GM18526 (cell line): ENCODE measurements at regions not wholly inside any gene's neighbourhood (a gene's known extent, or its start where the extent isn't known, plus 50 kb on each side); places are given as distances from the start of the nearest gene placed in this dataset.

Source experiments
- POLR2A ChIP-seq: IDR thresholded peaks from 3 replicates; pipeline ENCODE4 v1.6.1; 2011; ENCODE audit not compliant: insufficient read length; ENCODE audit errors: extremely low read depth

- TF ChIP-seq POLR2A, result no peak
Observed at GRCh38 chr1:234869182-234870019, 259.2 kb downstream of the TOMM20 start.

GRCh38 chr1:234868296-234869147 is 258.5 kb upstream of the IRF2BP2 start:
- no peak for TF ChIP-seq POLR2A

GRCh38 chr1:234866007-234866866 is 256.3 kb upstream of the IRF2BP2 start:
- no peak for TF ChIP-seq POLR2A

DNA sequence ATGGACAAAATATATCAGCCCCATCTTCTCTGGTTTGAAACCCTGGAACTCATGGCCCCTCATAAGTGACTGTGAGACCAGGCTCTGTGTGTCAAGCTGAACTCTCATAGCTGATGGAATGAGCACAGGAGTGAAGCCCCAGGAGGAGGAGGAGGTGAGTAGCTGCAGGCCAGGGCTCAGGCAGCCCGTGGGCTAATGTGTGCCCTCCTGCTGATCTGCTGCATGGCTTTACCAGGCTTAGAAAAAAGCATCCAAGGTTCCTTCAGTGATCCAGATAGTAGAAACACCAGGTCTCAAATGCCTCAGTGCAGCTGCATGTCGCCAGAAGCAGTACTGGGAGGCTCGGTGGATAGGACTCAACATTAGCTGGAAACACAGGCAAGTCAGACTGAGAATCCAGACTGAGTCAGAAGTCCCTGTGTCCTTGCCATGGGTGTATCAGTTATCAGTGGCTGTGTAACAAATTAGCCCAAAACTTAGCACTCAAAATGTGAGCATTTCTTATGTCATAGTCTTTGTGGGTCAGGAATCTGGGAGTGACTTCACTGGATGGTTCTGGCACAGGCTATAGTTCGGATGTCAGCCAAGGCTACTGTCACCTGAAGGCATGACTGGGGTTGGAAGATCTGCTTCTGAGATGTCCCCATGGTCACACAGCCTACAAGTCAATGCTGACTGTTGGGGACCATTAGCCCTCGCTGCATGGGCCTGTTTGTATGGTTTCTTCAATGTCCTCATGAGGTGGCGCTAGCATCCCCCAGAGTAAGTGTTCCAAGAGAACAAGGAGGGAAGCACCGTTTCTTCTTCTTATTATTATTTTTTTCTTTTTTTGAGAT is 255.4 kb upstream of the IRF2BP2 start:
- no peak for TF ChIP-seq POLR2A

GRCh38 chr1:234864116-234864515 is 254.1 kb upstream of the IRF2BP2 start:
- no peak for TF ChIP-seq POLR2A

GRCh38 chr1:234863551-234863971 is 253.6 kb upstream of the IRF2BP2 start:
- TF ChIP-seq POLR2A, result no peak

GRCh38 chr1:234862944-234863515 is 253.1 kb upstream of the IRF2BP2 start:
- TF ChIP-seq POLR2A, result no peak

DNA sequence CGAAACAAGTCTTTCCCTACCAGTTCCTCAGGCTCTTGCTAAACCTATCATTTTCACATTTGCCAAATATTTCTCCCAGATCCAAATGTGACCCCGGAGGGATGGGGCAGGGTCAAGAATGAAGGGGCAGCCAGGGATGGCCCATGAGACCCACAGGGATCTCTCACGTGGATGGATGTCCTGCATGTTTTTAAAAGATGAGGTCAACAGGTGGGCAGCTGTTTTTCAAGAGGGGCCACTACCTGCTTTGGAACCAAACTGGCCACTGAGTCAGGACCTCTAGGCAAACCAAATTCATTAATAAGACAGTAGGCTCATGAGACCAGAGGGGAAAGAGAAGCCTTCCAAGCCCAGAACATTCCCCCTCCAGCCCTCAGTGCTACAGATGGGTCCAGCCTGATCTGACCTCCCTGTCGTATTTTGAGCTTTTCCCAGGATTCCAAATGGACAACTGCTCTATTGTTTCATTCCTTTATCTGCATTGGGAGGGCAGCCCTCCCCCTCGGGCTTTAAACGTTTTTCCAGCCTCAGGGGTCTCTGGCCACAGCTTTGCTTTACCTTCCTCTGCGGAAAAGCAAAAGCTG is 252.5 kb upstream of the IRF2BP2 start:
- TF ChIP-seq POLR2A, result no peak

DNA sequence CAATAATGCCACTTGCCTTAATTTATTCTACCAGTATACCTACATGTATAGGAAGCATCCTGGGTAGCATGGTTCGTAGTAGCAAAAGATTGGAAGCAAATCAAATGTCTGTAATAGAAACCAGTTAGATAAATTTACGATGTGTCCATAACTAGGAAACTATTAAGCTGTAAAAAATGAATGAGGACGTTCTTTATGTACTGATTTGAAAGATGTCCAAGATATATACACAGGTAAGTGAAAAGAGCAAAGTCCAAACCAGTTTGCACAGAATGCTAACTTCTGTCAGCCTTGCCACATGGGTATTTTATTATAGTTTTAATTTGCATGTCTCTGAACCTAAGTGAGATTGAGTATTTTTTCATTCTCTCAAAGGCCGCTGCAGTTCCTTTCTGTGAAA is 251.8 kb upstream of the IRF2BP2 start:
- TF ChIP-seq POLR2A, result no peak

- TF ChIP-seq POLR2A, result no peak
Observed at GRCh38 chr1:234861024-234861620, 251.1 kb upstream of the IRF2BP2 start.

- no peak for TF ChIP-seq POLR2A
Observed at GRCh38 chr1:234858722-234859121, 248.7 kb upstream of the IRF2BP2 start.

DNA sequence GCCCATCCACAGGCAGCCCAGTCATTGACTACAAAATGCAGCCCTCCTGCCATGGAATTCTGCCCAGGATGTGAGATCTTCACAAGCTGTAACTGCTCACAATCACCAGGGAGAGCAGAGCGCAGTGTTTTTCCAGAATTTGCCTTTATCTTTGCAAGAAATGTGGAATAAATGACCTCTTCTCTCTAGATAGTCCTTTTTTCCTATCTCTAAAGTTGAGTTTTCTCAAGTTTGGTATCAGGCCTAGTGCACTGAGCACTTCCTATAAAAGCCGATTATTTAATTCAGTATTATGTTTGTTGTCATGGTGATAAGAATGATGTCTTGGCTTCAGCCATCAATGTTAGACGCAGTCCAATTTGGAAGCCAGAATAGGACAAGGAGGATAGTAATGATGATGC is 246.9 kb upstream of the IRF2BP2 start:
- TF ChIP-seq POLR2A, result no peak

DNA sequence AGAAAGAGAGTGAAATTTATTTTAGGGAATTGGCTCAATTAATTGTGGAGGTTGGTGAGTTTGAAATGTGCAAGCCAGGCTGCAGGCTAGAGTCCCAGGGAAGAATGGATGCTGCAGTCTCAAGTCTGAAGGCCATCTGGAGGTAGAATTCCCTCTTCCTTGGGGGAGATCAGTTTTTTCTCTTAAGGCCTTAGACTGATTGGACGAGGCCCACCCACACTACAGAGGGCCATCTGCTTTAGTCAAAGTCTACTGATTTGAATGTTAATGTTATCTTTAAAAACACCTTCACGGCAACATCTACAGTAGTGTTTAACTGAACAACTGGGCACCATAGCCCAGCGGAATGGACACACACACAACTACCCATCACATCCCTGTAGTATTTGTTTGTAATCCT is 245.9 kb upstream of the IRF2BP2 start:
- no peak for TF ChIP-seq POLR2A
